ENCODE measurements at regions not wholly inside any gene's neighbourhood (a gene's known extent, or its start where the extent isn't known, plus 50 kb on each side); places are given as distances from the start of the nearest gene placed in this dataset.

DNA sequence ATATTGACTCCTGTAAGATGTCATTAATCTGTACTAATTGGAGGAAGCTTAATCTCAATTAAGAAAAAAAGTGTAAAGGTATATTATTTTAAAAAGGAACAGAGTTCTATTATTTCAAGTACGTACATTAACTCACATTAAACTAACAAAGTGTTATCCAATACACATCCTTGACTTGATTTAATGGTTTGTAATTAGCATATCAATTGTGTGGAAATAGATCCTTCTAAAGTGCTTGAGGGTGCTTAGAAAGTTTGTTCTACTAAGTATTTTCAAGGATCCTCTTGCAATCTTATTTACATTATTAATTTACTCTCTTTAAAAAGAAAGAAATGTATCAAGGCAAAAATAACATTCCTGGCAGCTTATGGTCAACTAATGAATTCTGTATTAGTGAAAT, 720.3 kb downstream of the KCNJ3 start:
- Histone ChIP-seq H3K79me2 (ENCODE audit: control insufficient read depth, insufficient read depth, low read length) (no peaks in the 10 kb centered on the region), H3K27ac (ENCODE audit: insufficient read depth, low read depth, low read length) (no peak overlapping the region), H3K36me3 (ENCODE audit: control insufficient read depth in 2 of 2, extremely low read depth in 1 of 2, insufficient read depth in 2 of 2, low read length in 2 of 2) (no peaks in the 10 kb centered on the region), H3K27me3 (ENCODE audit: control insufficient read depth in 2 of 2, insufficient read depth in 2 of 2, low read length in 2 of 2) (no peaks in the 10 kb centered on the region), H3K9me1 (replicated peaks; ENCODE audit: control insufficient read depth, extremely low read depth, insufficient read depth, low read length) (no peaks in the 10 kb centered on the region), H3K4me2 (ENCODE audit: insufficient read depth, low read length) (no peak overlapping the region), H3K4me1 (ENCODE audit: control insufficient read depth, extremely low read depth, insufficient read depth, low read length) (no peaks in the 10 kb centered on the region), H3K4me3 (replicated peaks in 1 of 3; ENCODE audit: insufficient read depth in 1 of 3, low read depth in 1 of 3, low read length in 3 of 3) (no peak overlapping the region), H3K9ac (replicated peaks; ENCODE audit: extremely low read depth, insufficient read depth, low read length) (no peak overlapping the region), H2AFZ (ENCODE audit: low read depth, low read length) (no peak overlapping the region), H4K20me1 (replicated peaks; ENCODE audit: control insufficient read depth, extremely low read depth, insufficient read depth, low read length) (no peaks in the 10 kb centered on the region), H3K9me3 (replicated peaks; ENCODE audit: control insufficient read depth, insufficient read depth, low read length) (no peaks in the 10 kb centered on the region)
- ChIA-PET POLR2A (no interaction called here), CTCF (no interaction called here)
- no TSS peak for BruUV-seq (replicated peaks)
- dilution Hi-C loops (cut with MboI; ENCODE audit: extremely low pct_ligation_motif_present, low sequenced_read_pairs) (no loop called here), intact Hi-C loops (cut with micrococcal nuclease) (no loop called here)
- TF ChIP-seq FOS (IDR thresholded peaks at IDR 0.05; ENCODE audit: borderline replicate concordance, insufficient read depth, low read length) (no peak), POLR2A (IDR thresholded peaks at IDR 0.05; ENCODE audit: low read depth, low read length) (no peak), POLR2AphosphoS5 (IDR thresholded peaks at IDR 0.05; ENCODE audit: insufficient read depth, low read depth, low read length) (no peak), EZH2 (IDR thresholded peaks at IDR 0.05; ENCODE audit: borderline replicate concordance, low read depth, low read length, severe bottlenecking) (no peak), JUN (IDR thresholded peaks at IDR 0.05; ENCODE audit: borderline replicate concordance, insufficient read depth, insufficient read length, low read depth) (no peak), GATA2 (IDR thresholded peaks at IDR 0.05; ENCODE audit: insufficient read depth, insufficient read length, low read depth, low read length) (no peak), MYC (IDR thresholded peaks at IDR 0.05; ENCODE audit: low read depth, low read length) (no peak)
- TF ChIP-seq, protein P1, sequence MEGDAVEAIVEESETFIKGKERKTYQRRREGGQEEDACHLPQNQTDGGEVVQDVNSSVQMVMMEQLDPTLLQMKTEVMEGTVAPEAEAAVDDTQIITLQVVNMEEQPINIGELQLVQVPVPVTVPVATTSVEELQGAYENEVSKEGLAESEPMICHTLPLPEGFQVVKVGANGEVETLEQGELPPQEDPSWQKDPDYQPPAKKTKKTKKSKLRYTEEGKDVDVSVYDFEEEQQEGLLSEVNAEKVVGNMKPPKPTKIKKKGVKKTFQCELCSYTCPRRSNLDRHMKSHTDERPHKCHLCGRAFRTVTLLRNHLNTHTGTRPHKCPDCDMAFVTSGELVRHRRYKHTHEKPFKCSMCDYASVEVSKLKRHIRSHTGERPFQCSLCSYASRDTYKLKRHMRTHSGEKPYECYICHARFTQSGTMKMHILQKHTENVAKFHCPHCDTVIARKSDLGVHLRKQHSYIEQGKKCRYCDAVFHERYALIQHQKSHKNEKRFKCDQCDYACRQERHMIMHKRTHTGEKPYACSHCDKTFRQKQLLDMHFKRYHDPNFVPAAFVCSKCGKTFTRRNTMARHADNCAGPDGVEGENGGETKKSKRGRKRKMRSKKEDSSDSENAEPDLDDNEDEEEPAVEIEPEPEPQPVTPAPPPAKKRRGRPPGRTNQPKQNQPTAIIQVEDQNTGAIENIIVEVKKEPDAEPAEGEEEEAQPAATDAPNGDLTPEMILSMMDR (IDR thresholded peaks at IDR 0.05; ENCODE audit: extremely low read depth in 1 of 2, insufficient read depth in 1 of 2, low read depth in 1 of 2, low read length in 2 of 2): no peak
- TF ChIP-seq, protein P2, sequence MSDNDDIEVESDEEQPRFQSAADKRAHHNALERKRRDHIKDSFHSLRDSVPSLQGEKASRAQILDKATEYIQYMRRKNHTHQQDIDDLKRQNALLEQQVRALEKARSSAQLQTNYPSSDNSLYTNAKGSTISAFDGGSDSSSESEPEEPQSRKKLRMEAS (IDR thresholded peaks at IDR 0.05; ENCODE audit: insufficient read depth, insufficient read length): no peak
- DNase-seq (ENCODE audit: low read depth, low spot score): no peak
- no peak for FAIRE-seq
